Esophagus squamous epithelium (tissue), 4 donors: ENCODE measurements at regions not wholly inside any gene's neighbourhood (a gene's known extent, or its start where the extent isn't known, plus 50 kb on each side); places are given as distances from the start of the nearest gene placed in this dataset.

Source experiments
- CTCF ChIP-seq, 6 experiments: fragments of 450-650 bp in 4 of 6; fragments of 200-600 bp in 2 of 6; sonication (generic) in 2 of 6; IDR thresholded peaks; one replicate each; pipeline ENCODE4 v1.5.1; 2016 to 2019; ENCODE audit warnings: antibody characterized with exemption in 6 of 6, mild to moderate bottlenecking in 4 of 6, moderate library complexity in 4 of 6
- POLR2A ChIP-seq, 4 donors: fragments of 450-650 bp; IDR thresholded peaks; one replicate each; pipeline ENCODE4 v1.6.1; 2017; ENCODE audit warnings: antibody characterized with exemption in 4 of 4, mild to moderate bottlenecking in 4 of 4, moderate library complexity in 3 of 4

DNA sequence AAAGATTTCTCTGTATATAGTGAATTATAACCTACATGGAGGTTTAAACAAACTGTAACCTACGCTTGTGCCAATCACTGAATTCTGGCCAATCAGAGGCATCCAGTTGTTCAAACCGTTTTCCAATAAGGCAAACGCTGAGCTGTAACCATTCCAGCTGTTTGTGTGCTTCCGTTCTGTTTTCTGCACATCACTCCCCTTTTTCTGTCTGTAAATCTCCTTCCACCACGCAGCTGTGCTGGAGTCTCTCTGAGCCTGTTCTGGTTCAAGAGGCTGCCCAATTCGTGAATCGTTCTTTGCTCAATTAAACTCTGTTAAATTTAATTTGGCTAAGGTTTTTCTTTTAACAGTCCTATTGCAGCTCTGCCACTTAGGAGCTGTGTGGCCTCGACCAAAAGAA, 552.5 kb downstream of the FGF9 start:
- TF ChIP-seq CTCF (IDR thresholded peaks at IDR 0.05) (no peak), POLR2A (IDR thresholded peaks at IDR 0.05) (no peak)
